SHP77 (cell line): ENCODE measurements at regions not wholly inside any gene's neighbourhood (a gene's known extent, or its start where the extent isn't known, plus 50 kb on each side); places are given as distances from the start of the nearest gene placed in this dataset.
"Not testable (repeated sequence)": the region's sequence is repeated elsewhere in the genome, so short reads cannot be mapped to it uniquely, and the experiment has no call there.

Source experiments
- DNase-seq, 2 experiments: peaks; one replicate each; lab custom pipeline; 2025; lab: John Stamatoyannopoulos, UW

GRCh38 chr14:23897291-23897690 lies 56.3 kb upstream of the DHRS4 start:
- not testable (repeated sequence) for DNase-seq

DNA sequence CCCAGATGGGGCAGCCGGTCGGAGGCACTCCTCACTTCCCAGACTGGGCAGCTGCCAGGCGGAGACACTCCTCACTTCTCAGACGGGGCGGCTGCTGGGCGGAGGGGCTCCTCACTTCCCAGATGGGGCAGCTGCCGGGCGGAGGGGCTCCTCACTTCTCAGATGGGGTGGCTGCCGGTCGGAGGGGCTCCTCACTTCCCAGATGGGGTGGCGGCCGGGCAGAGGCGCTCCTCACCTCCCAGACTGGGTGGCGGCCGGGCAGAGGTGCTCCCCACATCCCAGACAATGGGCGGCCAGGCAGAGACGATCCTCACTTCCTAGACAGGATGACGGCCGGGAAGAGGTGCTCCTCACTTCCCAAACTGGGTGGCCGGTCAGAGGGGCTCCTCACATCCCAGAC lies 55.2 kb upstream of the DHRS4 start:
- not testable (repeated sequence) for DNase-seq

DNA sequence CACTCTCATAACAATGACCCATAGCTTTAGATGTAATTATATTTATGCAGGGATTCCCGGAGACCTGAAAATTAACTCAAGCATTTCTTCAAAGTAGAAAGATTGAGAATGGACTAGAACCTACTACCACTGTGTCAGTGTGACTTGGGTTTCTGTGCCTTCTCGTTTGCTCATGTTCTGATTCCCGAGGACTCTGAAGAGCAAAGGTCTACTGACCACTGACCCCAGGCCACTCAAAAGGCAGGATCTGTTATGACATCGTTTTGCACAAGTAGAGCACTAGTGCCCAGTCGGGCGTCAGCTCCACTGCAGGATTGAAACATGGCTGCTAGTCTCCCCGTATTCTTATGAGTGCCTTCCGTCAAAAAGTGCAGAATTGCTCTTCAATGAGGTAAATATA lies 53.8 kb upstream of the DHRS4 start:
- no peak for DNase-seq

DNA sequence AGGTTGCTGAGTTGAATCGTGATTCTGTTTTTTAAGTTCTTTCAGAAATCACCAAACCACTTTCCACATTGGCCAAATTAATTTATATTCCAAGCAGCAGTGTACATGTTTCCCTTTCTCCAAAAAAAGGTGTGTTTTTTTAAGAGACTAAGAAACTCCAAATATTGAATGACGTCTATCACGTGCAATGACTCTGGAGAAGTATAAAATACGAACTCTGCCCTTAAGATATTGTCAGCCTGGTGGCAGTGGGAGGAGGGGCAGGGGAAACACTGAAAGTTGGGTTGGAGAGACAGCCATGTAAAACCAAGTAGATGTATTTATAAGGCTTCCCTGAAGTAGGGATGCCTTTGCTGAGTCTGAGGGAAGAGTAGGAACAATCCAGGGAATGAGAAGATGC lies 50.1 kb upstream of the DHRS4 start:
- DNase-seq: no peak
